HG02885 (cell line): ENCODE measurements at regions not wholly inside any gene's neighbourhood (a gene's known extent, or its start where the extent isn't known, plus 50 kb on each side); places are given as distances from the start of the nearest gene placed in this dataset.

Source experiments
- ATAC-seq: cut with Tn5 transposase; IDR thresholded peaks from one replicate; pipeline ENCODE4 v1.9.1; 2021; ENCODE audit warnings: mild to moderate bottlenecking; ENCODE audit not compliant: unreplicated experiment, poor library complexity

- no peak for ATAC-seq
These were observed 467.3 kb upstream of the ETAA1 start for GRCh38 chr2:66929632-66930338.

- ATAC-seq, result no peak
These were observed 466.6 kb upstream of the ETAA1 start for GRCh38 chr2:66930339-66931220.

DNA sequence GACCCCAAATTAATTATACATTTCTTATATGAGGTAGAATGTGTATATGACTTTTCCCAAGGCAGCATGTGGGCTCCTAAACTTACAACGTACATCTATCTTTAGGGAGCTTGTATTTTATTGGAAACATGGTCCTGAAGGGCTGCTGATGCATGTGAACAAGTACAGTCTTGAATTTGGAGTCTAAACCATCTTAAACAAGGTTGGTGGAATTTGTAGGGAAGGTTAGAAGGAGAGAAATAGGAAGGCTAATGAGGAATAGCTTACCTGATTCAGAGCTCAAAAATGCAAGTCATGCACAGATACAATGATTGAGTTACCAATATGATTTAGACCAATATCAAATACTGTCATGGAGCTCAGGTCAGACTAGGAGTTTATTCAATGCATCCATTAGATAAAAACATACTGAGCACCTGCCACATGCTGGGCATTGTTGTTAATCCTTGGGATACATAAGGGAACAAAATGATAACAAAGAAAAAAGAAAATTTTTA is 458.6 kb upstream of the ETAA1 start:
- ATAC-seq, result no peak

- no peak for ATAC-seq
These were observed 457.1 kb upstream of the ETAA1 start for GRCh38 chr2:66940080-66940479.

GRCh38 chr2:66948234-66948633 is 448.9 kb upstream of the ETAA1 start:
- ATAC-seq, result no peak

DNA sequence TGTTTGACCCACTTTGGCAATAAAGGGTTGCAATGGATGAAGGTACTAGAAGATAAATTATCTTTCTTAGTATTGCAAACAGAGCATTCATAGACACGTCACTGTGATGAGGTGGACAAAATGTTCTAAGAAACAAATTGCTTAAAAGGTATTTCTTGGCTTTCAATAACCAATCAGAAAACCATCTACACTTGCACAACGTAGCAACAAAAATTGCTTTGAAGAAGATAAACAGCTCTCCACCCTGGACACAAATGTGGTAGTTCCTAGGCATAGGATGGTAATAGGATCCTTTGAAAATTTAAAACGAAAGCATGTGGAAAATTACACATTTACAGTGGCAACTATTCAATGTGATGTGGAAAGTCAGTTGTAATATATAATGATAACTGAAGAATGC is 439.9 kb upstream of the ETAA1 start:
- ATAC-seq, result no peak

- no peak for ATAC-seq
These were observed 439.5 kb upstream of the ETAA1 start for GRCh38 chr2:66957677-66958076.

GRCh38 chr2:66960161-66960560 is 437.0 kb upstream of the ETAA1 start:
- ATAC-seq, result no peak

DNA sequence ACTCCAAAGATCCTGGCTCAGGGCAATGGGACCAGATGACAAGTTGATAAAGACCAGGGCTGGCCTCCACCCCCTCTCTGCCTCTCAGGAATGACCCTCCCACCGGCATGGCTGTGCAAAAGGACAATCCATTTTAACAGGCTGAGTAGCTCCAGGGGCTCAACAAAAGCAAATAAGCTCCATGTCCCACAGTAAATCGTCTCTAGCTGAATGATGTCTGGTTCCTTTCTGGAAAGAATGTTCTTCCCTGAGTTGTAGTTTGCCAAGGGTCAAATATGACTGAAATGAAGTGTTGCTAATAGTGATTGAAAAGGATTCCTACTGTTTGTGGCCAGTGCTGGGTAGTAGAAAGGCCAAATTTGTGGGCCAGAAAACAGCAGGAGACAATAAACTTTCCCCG is 434.4 kb upstream of the ETAA1 start:
- ATAC-seq, result no peak

DNA sequence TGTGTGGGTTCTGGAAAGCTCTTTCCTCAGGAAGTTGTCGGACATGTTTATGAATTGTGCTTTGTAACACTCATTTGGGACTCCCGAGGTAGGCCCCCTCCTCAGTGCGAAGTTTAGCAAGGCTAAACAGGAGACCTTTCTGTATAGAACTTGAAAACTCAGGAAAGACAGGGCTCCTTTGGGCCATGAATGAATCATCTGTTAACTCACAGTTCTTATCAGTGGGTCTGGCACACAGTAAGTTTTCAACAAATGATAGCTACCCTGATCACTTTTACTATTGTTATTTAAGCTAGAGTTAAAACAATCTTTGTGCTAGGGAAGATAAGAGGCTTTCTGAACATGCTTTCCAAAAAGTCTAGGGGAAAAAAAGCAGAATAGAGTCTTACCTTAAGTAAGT is 430.5 kb upstream of the ETAA1 start:
- ATAC-seq, result no peak

DNA sequence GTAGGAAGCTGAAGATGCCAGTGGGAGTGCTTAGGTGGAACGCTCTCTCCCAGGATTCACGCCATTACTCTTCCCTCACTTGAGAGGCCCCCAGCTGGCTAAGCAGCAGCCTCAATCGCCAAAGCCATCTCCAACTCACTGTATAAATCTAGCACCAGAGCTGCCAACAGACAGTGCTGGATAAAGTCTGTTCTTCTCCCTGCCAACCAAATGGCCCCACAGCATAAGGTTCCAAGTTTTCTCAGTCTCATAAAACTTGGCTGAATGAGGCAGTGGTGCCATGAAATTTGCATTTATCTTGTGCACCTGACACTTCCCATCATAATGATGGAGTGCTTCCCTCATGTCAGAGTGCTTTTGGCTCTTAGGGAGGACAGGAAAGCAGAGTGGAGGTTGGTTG is 428.2 kb upstream of the ETAA1 start:
- no peak for ATAC-seq

GRCh38 chr2:66981074-66981473 is 416.1 kb upstream of the ETAA1 start:
- no peak for ATAC-seq

GRCh38 chr2:66982766-66983165 is 414.4 kb upstream of the ETAA1 start:
- ATAC-seq, result no peak

- no peak for ATAC-seq
These were observed 412.3 kb upstream of the ETAA1 start for GRCh38 chr2:66984864-66985263.

- no peak for ATAC-seq
These were observed 411.2 kb upstream of the ETAA1 start for GRCh38 chr2:66985906-66986305.

DNA sequence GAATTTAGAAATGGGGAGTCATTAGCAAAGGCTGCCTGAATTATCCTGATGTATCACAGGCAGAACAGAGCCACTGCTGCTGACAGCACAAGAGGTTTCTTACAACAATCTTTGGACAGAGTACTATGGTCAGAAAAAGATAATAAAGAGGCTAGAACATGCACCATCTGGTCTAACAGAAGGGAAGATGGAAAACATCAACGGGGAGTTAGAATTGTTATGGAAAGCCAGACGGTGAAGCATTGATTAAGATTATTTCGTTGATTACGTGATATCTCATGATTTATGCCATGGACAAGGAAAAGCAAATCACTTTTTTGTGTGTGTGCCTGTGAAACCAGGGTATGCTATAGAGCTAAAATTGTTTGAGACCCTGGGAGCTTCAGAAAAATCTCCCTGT is 409.4 kb upstream of the ETAA1 start:
- no peak for ATAC-seq

GRCh38 chr2:66994654-66995053 is 402.5 kb upstream of the ETAA1 start:
- no peak for ATAC-seq

DNA sequence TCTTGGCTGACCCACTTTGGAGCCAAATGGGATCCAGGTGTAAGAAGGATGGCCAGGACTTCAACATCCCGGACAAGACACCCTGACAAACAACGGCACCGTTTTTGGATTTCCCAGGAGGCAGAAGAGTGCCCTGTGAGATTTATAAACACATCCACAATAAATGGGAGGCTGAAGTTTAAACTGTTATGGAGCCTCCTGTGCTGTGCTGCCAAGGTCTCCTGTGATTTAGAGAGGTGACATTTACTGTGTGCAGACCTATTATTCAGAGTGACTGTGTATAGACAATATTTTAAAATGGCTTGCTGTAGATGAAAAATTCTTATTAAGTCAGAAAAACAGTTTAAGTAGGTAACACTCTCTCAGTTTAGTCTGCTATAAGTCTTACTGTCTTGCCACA is 401.5 kb upstream of the ETAA1 start:
- ATAC-seq, result no peak

GRCh38 chr2:67002618-67003371 is 394.3 kb upstream of the ETAA1 start:
- ATAC-seq, result no peak

- ATAC-seq, result no peak
These were observed 390.7 kb upstream of the ETAA1 start for GRCh38 chr2:67006373-67006960.
